Midbrain (tissue), 1 donor: ENCODE measurements at regions not wholly inside any gene's neighbourhood (a gene's known extent, or its start where the extent isn't known, plus 50 kb on each side); places are given as distances from the start of the nearest gene placed in this dataset.

Experiments
- DNase-seq: peaks from one replicate; lab custom pipeline; 2025; lab: John Stamatoyannopoulos, UW

GRCh38 chr6:6376845-6377244 lies 56.4 kb upstream of the F13A1 start:
- no peak for DNase-seq

GRCh38 chr6:6377621-6378020 lies 57.2 kb upstream of the F13A1 start:
- no peak for DNase-seq

GRCh38 chr6:6379573-6379972 lies 59.1 kb upstream of the F13A1 start:
- no peak for DNase-seq

- no peak for DNase-seq
These were observed 64.1 kb upstream of the F13A1 start for GRCh38 chr6:6384520-6384919.

GRCh38 chr6:6386010-6386409 lies 65.5 kb upstream of the F13A1 start:
- peak; percentile 16 for DNase-seq

- no peak for DNase-seq
These were observed 70.6 kb upstream of the F13A1 start for GRCh38 chr6:6390849-6391602.

GRCh38 chr6:6392214-6393068 lies 72.0 kb upstream of the F13A1 start:
- no peak for DNase-seq

- no peak for DNase-seq
These were observed 72.6 kb upstream of the F13A1 start for GRCh38 chr6:6393069-6393529.

GRCh38 chr6:6395581-6396197 lies 75.2 kb upstream of the F13A1 start:
- DNase-seq, result no peak

- DNase-seq, result no peak
These were observed 77.4 kb upstream of the F13A1 start for GRCh38 chr6:6397842-6398241.

- no peak for DNase-seq
These were observed 79.1 kb upstream of the F13A1 start for GRCh38 chr6:6399568-6399967.

- no peak for DNase-seq
These were observed 80.9 kb upstream of the F13A1 start for GRCh38 chr6:6401401-6401800.

GRCh38 chr6:6402006-6402405 lies 81.5 kb upstream of the F13A1 start:
- DNase-seq, result no peak

GRCh38 chr6:6402591-6402990 lies 82.1 kb upstream of the F13A1 start:
- DNase-seq, result no peak

GRCh38 chr6:6405031-6405430 lies 84.6 kb upstream of the F13A1 start:
- no peak for DNase-seq

GRCh38 chr6:6405997-6406714 lies 85.7 kb upstream of the F13A1 start:
- no peak for DNase-seq

- no peak for DNase-seq
These were observed 86.2 kb upstream of the F13A1 start for GRCh38 chr6:6406715-6407070.

- no peak for DNase-seq
These were observed 86.7 kb upstream of the F13A1 start for GRCh38 chr6:6407071-6407741.

- no peak for DNase-seq
These were observed 89.1 kb upstream of the F13A1 start for GRCh38 chr6:6409397-6410030.

- no peak for DNase-seq
These were observed 90.7 kb upstream of the F13A1 start for GRCh38 chr6:6411115-6411514.

GRCh38 chr6:6412221-6412620 lies 91.8 kb upstream of the F13A1 start:
- no peak for DNase-seq
